Gastrocnemius medialis (tissue), 4 donors: ENCODE measurements at regions not wholly inside any gene's neighbourhood (a gene's known extent, or its start where the extent isn't known, plus 50 kb on each side); places are given as distances from the start of the nearest gene placed in this dataset.
"Not testable (repeated sequence)": the region's sequence is repeated elsewhere in the genome, so short reads cannot be mapped to it uniquely, and the experiment has no call there.

Source experiments
- ATAC-seq, 2 donors: fragments of 150-250 bp; one replicate each; pipeline ENCODE4 v1.9.1; 2016
- DNase-seq, 2 donors: peaks; one replicate each; pipeline ENCODE4 v3.0.0-alpha.2; 2019
- H3K27ac ChIP-seq, 4 donors: fragments of 200-600 bp; sonication (generic); 1 replicate in 1 of 4; 2 replicates in 3 of 4; pipeline ENCODE4 v1.5.1; 2016 to 2018; ENCODE audit warnings: mild to moderate bottlenecking in 2 of 4, moderate library complexity in 1 of 4
- H3K27me3 ChIP-seq, 3 donors: fragments of 200-600 bp; sonication (generic) in 2 of 3; 1 replicate in 1 of 3; 2 replicates in 2 of 3; pipeline versions ENCODE4 v1.5.1 to v1.6.0; 2016 to 2019; ENCODE audit warnings: mild to moderate bottlenecking in 1 of 3, moderate library complexity in 1 of 3
- H3K36me3 ChIP-seq, 2 donors: fragments of 200-600 bp; sonication (generic) in 1 of 2; one replicate each; pipeline ENCODE4 v1.5.1; 2017 to 2018
- H3K4me1 ChIP-seq, 2 donors: fragments of 200-600 bp; sonication (generic) in 1 of 2; one replicate each; pipeline ENCODE4 v1.5.1; 2016 to 2017; ENCODE audit warnings: mild to moderate bottlenecking in 2 of 2
- H3K4me3 ChIP-seq, 4 donors: fragments of 200-600 bp; sonication (generic) in 3 of 4; 1 replicate in 1 of 4; 2 replicates in 3 of 4; pipeline ENCODE4 v1.5.1; 2016 to 2019; ENCODE audit warnings: mild to moderate bottlenecking in 2 of 4
- H3K9me3 ChIP-seq, 3 donors: fragments of 200-600 bp; sonication (generic) in 2 of 3; 1 replicate in 1 of 3; 2 replicates in 2 of 3; pipeline ENCODE4 v1.5.1; 2016 to 2019
- POLR2A ChIP-seq, 2 donors: fragments of 450-650 bp; IDR thresholded peaks; one replicate each; pipeline ENCODE4 v1.6.1; 2017; ENCODE audit warnings: antibody characterized with exemption in 2 of 2, mild to moderate bottlenecking in 2 of 2, moderate library complexity in 2 of 2
- in situ Hi-C, 4 donors: fragments of 200-750 bp; cut with MboI; loops; one replicate each; pipeline versions ENCODE4 v1.15.0 to v1.8.0; 2017; ENCODE audit warnings: low sequenced_read_pairs in 4 of 4
- intact Hi-C: fragments of 100-400 bp; cut with DNase I; formaldehyde crosslinking; loops from one replicate; pipeline ENCODE4 v1.15.1; 2023; ENCODE audit warnings: low total_unique reads
- TF ChIP-seq, protein P1 (sequence below), 5 experiments: fragments of 450-650 bp in 3 of 5; fragments of 200-600 bp in 2 of 5; sonication (generic) in 2 of 5; IDR thresholded peaks in 4 of 5; conservative IDR thresholded peaks in 1 of 5; 1 replicate in 4 of 5; 2 replicates in 1 of 5; pipeline ENCODE4 v1.5.1; 2016 to 2019; ENCODE audit warnings: antibody characterized with exemption in 5 of 5, mild to moderate bottlenecking in 3 of 5, moderate library complexity in 3 of 5

DNA sequence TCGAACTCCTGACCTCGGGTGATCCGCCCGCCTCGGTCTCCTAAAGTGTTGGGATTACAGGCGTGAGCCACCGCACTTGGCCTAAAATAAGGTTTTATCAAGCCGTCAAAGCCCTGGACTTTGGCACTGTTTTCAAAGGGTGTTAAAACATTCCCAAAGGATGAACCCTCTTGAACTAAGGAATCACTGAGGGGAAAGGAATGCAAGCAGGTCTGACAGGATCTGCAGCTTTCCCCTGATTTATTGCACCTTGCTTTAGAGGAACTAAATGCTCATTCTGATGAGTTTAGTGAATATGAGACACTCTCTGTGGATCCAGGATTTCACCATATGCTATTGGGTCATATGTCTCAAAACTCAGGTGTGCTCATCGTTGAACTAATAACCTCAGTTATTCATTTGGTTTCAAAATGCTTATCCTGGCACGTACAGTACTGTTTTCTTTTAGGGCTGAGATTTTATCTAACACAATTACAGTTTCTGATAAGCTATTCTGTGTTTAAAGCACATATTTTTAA, 63.0 kb upstream of the TSC22D2 start:
- no peak for DNase-seq
- ATAC-seq, result no peak
- intact Hi-C loops, result loop anchor here (5.0 to 10.0 kb wide), 5 partner anchors 60 to 152 kb away; partner anchors contain the start of gene TSC22D2
- Histone ChIP-seq H3K4me3 (no peak overlapping the region), H3K36me3 (no peaks in the 10 kb centered on the region), H3K27me3 (peaks cover 0 to 4% (median 0%) of the 10 kb centered on the region in 3 donors), H3K27ac (no peak overlapping the region), H3K9me3 (no peaks in the 10 kb centered on the region), H3K4me1 (peaks cover 15 to 22% of the 10 kb centered on the region in 2 donors)
- in situ Hi-C loops, result no loop called here
- no peak for TF ChIP-seq POLR2A (IDR thresholded peaks at IDR 0.05)
- TF ChIP-seq, protein P1, sequence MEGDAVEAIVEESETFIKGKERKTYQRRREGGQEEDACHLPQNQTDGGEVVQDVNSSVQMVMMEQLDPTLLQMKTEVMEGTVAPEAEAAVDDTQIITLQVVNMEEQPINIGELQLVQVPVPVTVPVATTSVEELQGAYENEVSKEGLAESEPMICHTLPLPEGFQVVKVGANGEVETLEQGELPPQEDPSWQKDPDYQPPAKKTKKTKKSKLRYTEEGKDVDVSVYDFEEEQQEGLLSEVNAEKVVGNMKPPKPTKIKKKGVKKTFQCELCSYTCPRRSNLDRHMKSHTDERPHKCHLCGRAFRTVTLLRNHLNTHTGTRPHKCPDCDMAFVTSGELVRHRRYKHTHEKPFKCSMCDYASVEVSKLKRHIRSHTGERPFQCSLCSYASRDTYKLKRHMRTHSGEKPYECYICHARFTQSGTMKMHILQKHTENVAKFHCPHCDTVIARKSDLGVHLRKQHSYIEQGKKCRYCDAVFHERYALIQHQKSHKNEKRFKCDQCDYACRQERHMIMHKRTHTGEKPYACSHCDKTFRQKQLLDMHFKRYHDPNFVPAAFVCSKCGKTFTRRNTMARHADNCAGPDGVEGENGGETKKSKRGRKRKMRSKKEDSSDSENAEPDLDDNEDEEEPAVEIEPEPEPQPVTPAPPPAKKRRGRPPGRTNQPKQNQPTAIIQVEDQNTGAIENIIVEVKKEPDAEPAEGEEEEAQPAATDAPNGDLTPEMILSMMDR (IDR thresholded peaks at IDR 0.05 in 4 of 5, conservative IDR thresholded peaks at IDR 0.05 in 1 of 5), result no peak

DNA sequence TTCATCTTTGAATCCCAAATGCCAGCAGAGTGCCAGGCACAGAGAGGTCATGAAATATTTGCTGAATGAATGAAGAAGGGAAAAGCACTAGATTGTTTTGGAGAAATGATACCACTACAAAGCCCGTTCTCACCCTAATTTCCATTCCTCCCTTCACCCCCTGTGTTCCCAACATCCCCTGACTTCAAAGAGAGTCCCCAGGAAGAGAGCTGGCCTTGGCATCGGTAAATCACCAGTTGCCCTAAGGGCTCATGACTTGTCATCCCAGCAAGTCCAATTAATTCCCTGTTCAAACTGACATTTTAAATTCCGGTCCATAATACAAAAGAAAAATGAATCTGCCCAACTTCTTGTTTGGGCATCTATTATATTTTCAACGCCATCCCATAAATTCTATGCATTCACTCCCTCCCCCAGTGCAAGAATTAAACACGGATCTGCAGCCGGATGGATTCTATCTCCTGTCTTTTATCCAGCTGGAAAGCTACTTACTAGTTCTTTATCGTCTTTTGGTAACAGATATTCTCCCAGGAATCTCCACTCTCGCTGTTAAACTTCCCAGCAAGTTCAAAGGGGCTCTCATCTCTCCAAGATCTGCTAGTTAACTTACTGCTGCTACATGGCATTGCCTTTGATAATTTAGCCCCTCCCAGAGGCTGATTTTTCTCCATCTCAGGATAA, 63.9 kb upstream of the TSC22D2 start:
- Histone ChIP-seq H3K9me3 (no peaks in the 10 kb centered on the region), H3K27me3 (peaks cover 0 to 4% (median 0%) of the 10 kb centered on the region in 3 donors), H3K36me3 (no peaks in the 10 kb centered on the region), H3K4me3 (no peak overlapping the region), H3K4me1 (peaks cover 14 to 16% of the 10 kb centered on the region in 2 donors), H3K27ac (no peak overlapping the region)
- in situ Hi-C loops (no loop called here), intact Hi-C loops (loop anchor here (10.0 kb wide), 1 partner anchor 59 kb away; no protein-coding TSS in a partner anchor)
- no peak for TF ChIP-seq POLR2A (IDR thresholded peaks at IDR 0.05)
- TF ChIP-seq, protein P1 (IDR thresholded peaks at IDR 0.05 in 4 of 5, conservative IDR thresholded peaks at IDR 0.05 in 1 of 5), result no peak
- ATAC-seq (no peak), DNase-seq (no peak)

DNA sequence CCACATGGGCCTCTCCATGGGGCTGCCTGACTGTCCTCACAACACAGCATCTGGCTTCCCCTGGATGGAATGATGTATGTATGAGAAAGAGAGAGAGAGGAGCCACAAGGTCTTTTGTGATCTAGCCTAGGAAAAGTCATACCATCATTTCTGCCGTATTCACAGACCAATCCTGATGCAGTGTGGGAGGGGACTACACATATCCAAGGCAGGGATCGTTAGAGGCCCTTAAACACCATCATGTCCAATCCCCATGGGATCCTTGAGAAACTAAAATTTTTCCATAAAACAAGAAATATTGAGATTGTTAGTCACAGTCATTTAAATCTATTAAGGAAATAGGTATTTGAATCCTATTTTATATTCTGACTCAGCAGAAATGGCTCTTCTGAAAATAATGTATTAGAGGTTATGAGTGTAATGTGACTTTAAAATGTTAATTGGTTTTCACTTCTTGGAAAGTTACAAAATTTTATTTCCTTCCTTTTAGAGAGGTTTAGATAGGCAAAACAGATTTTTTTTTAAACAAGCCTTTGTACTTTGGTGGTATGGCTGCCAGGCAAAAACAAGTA, 65.1 kb upstream of the TSC22D2 start:
- TF ChIP-seq, protein P1 (IDR thresholded peaks at IDR 0.05 in 4 of 5, conservative IDR thresholded peaks at IDR 0.05 in 1 of 5), result no peak
- no peak for TF ChIP-seq POLR2A (IDR thresholded peaks at IDR 0.05)
- DNase-seq (no peak), ATAC-seq (no peak)
- H3K4me1 ChIP-seq, result peaks cover 4 to 5% of the 10 kb centered on the region in 2 donors
- H3K27me3 ChIP-seq, result peaks cover 0 to 4% (median 0%) of the 10 kb centered on the region in 3 donors
- H3K9me3 ChIP-seq, result no peaks in the 10 kb centered on the region
- in situ Hi-C loops (no loop called here), intact Hi-C loops (loop anchor here (10.0 kb wide), 1 partner anchor 58 kb away; no protein-coding TSS in a partner anchor)
- H3K36me3 ChIP-seq, result no peaks in the 10 kb centered on the region
- no peak overlapping the region for H3K27ac ChIP-seq
- no peak overlapping the region for H3K4me3 ChIP-seq

DNA sequence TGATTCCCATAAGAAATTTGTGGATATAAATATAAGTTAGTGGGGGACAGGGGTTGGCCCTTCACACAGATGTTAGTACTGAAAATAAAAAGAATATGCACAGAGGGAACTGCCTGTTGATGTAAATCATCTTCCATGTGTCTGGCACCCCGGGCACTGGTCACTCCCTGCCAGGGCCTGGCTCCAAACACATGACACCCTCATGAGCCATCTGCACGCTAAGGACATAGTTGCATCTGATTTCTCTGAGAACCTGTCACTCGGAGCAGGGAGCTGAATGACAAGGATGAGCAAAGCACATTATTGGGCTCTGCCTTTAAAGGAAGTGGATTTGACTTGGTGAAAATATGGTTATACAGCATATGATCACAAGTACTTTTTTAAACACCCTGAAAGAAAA, 66.2 kb upstream of the TSC22D2 start:
- ATAC-seq, result peak; percentile 95 to 99
- H3K4me1 ChIP-seq, result no peaks in the 10 kb centered on the region
- TF ChIP-seq POLR2A (IDR thresholded peaks at IDR 0.05), result no peak
- TF ChIP-seq, protein P1 (IDR thresholded peaks at IDR 0.05 in 4 of 5, conservative IDR thresholded peaks at IDR 0.05 in 1 of 5), result no peak
- peaks cover 0 to 2% (median 0%) of the 10 kb centered on the region in 3 donors for H3K27me3 ChIP-seq
- no peaks in the 10 kb centered on the region for H3K9me3 ChIP-seq
- intact Hi-C loops, result loop anchor here (10.0 kb wide), 1 partner anchor 57 kb away; no protein-coding TSS in a partner anchor
- in situ Hi-C loops, result no loop called here
- H3K36me3 ChIP-seq, result no peaks in the 10 kb centered on the region
- no peak overlapping the region for H3K27ac ChIP-seq
- H3K4me3 ChIP-seq, result no peak overlapping the region
- peak; percentile 67 to 68 for DNase-seq

DNA sequence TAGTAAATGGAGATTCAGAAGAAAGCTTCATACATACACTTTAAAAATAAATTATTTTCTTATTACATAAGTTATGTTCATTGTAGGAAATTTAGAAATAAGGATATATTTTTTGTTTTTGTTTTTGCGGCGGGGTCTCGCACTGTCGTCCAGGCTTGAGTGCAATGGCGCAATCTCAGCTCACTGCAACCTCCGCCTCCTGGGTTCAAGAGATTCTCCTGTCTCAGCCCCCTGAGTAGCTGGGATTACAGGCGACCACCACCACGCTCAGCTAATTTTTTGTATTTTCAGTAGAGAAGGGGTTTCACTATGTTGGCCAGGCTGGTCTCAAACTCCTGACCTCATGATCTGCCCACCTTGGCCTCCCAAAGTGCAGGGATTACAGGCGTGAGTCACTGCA, 71.7 kb upstream of the TSC22D2 start:
- DNase-seq, in situ Hi-C loops, H3K4me1 ChIP-seq, H3K36me3 ChIP-seq, H3K27me3 ChIP-seq, intact Hi-C loops, H3K27ac ChIP-seq, H3K4me3 ChIP-seq, H3K9me3 ChIP-seq, ATAC-seq: not testable (repeated sequence)
